ENCODE measurements at regions not wholly inside any gene's neighbourhood (a gene's known extent, or its start where the extent isn't known, plus 50 kb on each side); places are given as distances from the start of the nearest gene placed in this dataset.

DNA sequence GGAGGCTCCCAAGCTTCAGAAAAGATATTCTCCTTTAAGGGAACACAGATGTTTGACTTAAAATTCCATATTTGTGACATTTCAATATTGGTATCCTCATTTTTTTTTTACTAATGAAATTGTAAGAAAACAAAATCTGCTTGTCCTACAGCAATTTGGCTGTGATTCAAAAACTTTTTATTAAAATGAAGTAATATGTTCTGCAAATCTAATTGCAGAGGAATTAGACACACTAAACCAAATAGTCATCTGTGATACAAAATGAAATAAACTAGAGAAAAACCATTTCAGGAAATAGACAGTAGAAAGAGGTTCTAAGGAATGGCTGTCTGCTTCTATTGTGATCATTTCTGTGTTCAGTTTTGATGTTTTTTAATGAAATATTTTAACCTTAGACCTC lies 50.1 kb upstream of the HIF1A start (continued):
- TF ChIP-seq, protein P1, sequence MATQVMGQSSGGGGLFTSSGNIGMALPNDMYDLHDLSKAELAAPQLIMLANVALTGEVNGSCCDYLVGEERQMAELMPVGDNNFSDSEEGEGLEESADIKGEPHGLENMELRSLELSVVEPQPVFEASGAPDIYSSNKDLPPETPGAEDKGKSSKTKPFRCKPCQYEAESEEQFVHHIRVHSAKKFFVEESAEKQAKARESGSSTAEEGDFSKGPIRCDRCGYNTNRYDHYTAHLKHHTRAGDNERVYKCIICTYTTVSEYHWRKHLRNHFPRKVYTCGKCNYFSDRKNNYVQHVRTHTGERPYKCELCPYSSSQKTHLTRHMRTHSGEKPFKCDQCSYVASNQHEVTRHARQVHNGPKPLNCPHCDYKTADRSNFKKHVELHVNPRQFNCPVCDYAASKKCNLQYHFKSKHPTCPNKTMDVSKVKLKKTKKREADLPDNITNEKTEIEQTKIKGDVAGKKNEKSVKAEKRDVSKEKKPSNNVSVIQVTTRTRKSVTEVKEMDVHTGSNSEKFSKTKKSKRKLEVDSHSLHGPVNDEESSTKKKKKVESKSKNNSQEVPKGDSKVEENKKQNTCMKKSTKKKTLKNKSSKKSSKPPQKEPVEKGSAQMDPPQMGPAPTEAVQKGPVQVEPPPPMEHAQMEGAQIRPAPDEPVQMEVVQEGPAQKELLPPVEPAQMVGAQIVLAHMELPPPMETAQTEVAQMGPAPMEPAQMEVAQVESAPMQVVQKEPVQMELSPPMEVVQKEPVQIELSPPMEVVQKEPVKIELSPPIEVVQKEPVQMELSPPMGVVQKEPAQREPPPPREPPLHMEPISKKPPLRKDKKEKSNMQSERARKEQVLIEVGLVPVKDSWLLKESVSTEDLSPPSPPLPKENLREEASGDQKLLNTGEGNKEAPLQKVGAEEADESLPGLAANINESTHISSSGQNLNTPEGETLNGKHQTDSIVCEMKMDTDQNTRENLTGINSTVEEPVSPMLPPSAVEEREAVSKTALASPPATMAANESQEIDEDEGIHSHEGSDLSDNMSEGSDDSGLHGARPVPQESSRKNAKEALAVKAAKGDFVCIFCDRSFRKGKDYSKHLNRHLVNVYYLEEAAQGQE (IDR thresholded peaks at IDR 0.05; ENCODE audit: unreplicated experiment) = no peak
- no peak for TF ChIP-seq POLR2AphosphoS5 (IDR thresholded peaks at IDR 0.05; ENCODE audit: low read depth)
